ENCODE measurements at regions not wholly inside any gene's neighbourhood (a gene's known extent, or its start where the extent isn't known, plus 50 kb on each side); places are given as distances from the start of the nearest gene placed in this dataset.

DNA sequence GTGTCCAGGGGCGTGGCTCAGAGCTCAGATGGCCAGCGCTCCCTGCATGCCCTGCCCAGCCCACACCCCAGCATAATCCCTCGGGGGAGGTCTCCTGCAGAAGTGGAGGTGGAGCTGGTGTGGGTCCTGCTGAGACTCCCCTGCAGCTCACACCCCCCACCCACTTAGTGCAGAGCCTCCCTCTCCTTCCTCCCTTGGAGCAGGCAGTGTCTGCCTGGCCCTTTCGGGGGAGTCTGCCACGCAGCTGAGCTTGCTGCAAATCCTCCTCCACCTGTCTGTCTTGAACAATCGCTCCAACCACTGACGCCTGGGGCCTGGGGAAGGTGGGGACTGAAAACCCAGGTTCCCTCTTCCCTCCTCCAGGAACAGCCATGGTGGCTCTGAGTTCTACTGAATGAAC lies 219.7 kb upstream of the PPP2R2D start:
- TF ChIP-seq, protein P1, sequence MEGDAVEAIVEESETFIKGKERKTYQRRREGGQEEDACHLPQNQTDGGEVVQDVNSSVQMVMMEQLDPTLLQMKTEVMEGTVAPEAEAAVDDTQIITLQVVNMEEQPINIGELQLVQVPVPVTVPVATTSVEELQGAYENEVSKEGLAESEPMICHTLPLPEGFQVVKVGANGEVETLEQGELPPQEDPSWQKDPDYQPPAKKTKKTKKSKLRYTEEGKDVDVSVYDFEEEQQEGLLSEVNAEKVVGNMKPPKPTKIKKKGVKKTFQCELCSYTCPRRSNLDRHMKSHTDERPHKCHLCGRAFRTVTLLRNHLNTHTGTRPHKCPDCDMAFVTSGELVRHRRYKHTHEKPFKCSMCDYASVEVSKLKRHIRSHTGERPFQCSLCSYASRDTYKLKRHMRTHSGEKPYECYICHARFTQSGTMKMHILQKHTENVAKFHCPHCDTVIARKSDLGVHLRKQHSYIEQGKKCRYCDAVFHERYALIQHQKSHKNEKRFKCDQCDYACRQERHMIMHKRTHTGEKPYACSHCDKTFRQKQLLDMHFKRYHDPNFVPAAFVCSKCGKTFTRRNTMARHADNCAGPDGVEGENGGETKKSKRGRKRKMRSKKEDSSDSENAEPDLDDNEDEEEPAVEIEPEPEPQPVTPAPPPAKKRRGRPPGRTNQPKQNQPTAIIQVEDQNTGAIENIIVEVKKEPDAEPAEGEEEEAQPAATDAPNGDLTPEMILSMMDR (IDR thresholded peaks at IDR 0.05; ENCODE audit: borderline replicate concordance, insufficient read depth, low read depth, low read length), result no peak
- H3K4me3 ChIP-seq (ENCODE audit: low read depth, low read length), result no peak overlapping the region

DNA sequence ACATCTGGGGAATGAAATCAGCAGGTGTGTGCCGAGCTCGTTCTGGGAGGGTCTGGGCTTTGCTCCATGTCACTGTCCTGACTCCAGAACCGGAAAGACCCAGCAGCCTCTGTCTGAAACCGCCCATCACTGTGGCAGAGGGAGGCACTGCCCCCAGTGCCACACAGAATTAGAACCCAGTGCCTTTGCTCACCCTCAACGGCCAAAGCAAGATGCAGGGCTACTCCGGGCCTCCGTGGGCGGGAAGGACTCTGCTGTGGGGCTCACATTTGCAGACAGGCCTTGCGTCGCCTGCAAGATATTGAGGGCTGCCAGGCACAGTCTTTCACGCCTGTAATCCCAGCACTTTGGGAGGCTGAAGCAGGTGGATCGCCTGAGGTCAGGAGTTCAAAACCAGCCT lies 219.2 kb upstream of the PPP2R2D start:
- TF ChIP-seq, protein P1 (IDR thresholded peaks at IDR 0.05; ENCODE audit: borderline replicate concordance, insufficient read depth, low read depth, low read length), result no peak
- no peak overlapping the region for H3K4me3 ChIP-seq (ENCODE audit: low read depth, low read length)

DNA sequence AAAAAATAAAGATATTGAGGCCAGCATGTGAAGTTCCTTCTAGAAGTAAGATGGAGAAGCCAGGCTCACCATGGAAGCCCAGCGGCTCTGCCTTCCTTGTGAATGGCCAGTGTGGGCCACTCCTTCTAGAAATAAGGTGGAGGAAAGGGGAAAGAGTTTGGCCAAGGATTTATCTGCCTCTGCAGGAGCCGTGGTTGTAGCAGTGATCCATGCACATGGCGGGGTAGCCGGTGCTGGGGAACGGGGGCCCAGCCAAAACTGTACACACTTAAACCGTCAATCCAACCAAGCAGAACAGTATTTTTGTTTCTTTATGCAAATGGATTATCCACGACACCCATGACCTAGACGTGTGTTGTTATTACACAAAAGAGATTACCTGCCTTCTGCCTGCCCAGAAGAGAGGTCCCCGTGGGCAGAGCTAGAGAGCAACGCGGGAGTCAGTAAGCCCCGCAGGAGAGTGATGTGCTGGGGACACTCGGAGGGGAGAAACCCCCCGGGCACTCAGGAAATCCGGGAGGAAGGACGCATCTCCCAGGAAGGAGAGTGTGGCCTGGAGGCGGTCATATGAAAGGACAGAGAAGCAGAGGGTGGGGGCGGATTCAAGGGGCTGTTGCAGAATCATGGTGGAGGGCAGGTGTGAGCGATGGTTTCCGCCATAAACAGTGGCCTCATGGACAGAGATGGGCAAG lies 218.4 kb upstream of the PPP2R2D start:
- no peak overlapping the region for H3K4me3 ChIP-seq (ENCODE audit: low read depth, low read length)
- TF ChIP-seq, protein P1 (IDR thresholded peaks at IDR 0.05; ENCODE audit: borderline replicate concordance, insufficient read depth, low read depth, low read length), result no peak

DNA sequence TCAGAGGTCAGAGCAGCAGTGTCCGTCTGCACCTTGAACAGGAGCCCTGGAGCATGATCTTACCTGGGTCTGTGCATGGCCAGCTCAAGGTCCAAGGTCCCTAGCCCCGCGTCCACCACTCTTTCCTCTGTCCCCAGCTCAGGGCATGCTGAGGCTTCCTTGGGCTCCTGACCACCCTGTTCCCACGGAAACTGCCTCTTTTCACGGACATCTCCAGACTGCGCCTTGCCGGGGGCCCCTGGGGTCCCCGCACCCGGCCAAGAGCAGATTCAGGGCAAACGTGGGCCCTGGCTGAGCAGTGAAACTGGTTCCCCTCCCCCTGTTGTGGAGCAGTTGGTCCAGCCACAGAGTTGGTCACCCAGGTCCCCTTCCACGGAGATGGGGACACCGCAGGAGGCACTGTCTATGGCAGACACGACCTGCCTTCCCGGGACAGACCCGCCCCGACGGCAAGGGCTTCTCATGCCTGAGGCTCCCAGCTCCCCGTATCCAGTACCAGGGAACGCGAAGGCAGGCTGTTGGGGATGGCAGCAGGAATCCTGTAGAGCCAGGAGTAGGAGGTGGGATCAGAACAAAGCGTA lies 217.4 kb upstream of the PPP2R2D start:
- TF ChIP-seq, protein P1 (IDR thresholded peaks at IDR 0.05; ENCODE audit: borderline replicate concordance, insufficient read depth, low read depth, low read length), result no peak
- no peak overlapping the region for H3K4me3 ChIP-seq (ENCODE audit: low read depth, low read length)

DNA sequence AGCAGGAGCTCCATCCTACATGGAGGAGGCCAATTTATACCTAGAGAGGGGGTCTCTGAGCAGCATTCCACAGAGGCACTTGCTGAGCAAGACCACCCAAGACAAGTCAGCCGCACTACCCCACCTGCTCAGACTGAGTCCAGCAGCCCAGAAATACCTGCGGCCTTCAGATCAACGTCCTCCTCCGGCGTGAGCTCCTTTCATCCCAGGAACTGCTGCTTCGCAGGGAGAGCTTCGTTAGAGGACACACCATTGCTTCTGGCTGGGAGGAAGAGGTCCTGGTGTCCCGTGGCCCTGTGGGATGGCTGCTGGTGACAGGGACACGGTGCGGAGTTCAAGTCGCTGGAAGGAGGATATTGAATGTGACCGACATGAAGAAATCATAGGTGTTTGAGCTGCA lies 216.9 kb upstream of the PPP2R2D start:
- no peak overlapping the region for H3K4me3 ChIP-seq (ENCODE audit: low read depth, low read length)
- TF ChIP-seq, protein P1 (IDR thresholded peaks at IDR 0.05; ENCODE audit: borderline replicate concordance, insufficient read depth, low read depth, low read length), result no peak

DNA sequence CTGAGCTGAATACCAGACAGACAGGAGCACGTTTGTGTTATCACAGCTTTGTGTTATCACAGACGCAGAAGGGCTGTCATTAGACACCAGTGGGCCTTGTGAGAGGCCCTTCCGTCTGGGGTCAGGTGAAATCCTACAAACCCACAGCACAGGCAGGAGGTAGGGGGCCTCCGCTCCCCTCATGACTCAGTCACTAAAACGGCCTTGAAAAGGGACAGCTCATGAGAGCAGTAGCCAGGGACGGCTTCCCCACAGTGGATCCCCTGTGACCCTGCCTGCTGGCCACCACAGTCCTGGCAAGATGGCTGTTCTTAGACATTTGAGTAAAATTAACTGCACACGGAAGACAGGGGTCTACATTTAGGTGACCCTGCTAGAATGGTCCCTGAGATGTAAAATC lies 215.8 kb upstream of the PPP2R2D start:
- TF ChIP-seq, protein P1 (IDR thresholded peaks at IDR 0.05; ENCODE audit: borderline replicate concordance, insufficient read depth, low read depth, low read length), result no peak

DNA sequence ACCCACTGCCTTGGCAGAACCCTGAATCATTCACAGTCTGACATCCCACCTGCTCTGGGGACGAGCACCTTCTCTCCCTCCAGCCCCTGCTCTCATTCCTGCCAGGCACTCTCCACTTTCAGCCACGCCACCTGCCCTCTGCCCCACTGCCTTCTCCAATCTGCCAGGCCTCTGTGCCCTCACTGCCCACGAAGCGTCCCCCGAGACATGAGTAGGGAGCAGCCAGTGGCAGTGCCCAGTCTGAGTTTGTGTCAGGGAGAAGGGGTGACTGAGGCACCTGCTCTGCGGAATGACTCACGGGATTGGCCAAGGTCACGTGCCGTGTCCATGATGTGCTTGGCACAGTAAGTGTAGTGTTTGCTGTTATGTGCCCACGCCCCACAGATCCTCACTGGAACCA lies 215.2 kb upstream of the PPP2R2D start:
- TF ChIP-seq, protein P1 (IDR thresholded peaks at IDR 0.05; ENCODE audit: borderline replicate concordance, insufficient read depth, low read depth, low read length), result no peak

More for the DNA sequence above, 215.8 kb upstream of the PPP2R2D start:
- H3K4me3 ChIP-seq (ENCODE audit: low read depth, low read length), result no peak overlapping the region

More for the DNA sequence above, 215.2 kb upstream of the PPP2R2D start:
- no peak overlapping the region for H3K4me3 ChIP-seq (ENCODE audit: low read depth, low read length)
